Esophagus squamous epithelium (tissue), 4 donors: ENCODE measurements at regions not wholly inside any gene's neighbourhood (a gene's known extent, or its start where the extent isn't known, plus 50 kb on each side); places are given as distances from the start of the nearest gene placed in this dataset.

Experiments used
- CTCF ChIP-seq, 6 experiments: fragments of 450-650 bp in 4 of 6; fragments of 200-600 bp in 2 of 6; sonication (generic) in 2 of 6; IDR thresholded peaks; one replicate each; pipeline ENCODE4 v1.5.1; 2016 to 2019; ENCODE audit warnings: antibody characterized with exemption in 6 of 6, mild to moderate bottlenecking in 4 of 6, moderate library complexity in 4 of 6
- POLR2A ChIP-seq, 4 donors: fragments of 450-650 bp; IDR thresholded peaks; one replicate each; pipeline ENCODE4 v1.6.1; 2017; ENCODE audit warnings: antibody characterized with exemption in 4 of 4, mild to moderate bottlenecking in 4 of 4, moderate library complexity in 3 of 4

GRCh38 chr5:114928644-114929462 is 240.9 kb downstream of the TRIM36 start:
- TF ChIP-seq POLR2A (IDR thresholded peaks at IDR 0.05) (no peak), CTCF (IDR thresholded peaks at IDR 0.05) (no peak)
